HL-60 (cell line): ENCODE measurements at regions not wholly inside any gene's neighbourhood (a gene's known extent, or its start where the extent isn't known, plus 50 kb on each side); places are given as distances from the start of the nearest gene placed in this dataset.

ENCODE experiments used
- DNase-seq, 2 experiments: peaks; one replicate each; pipeline ENCODE4 v3.0.0-alpha.2; 2010 to 2020; ENCODE audit warnings: low read depth in 1 of 2, low spot score in 1 of 2
- H3K27ac ChIP-seq: fragments of 250-450 bp; sonication (Bioruptor Pico); replicated peaks from 2 replicates; pipeline ENCODE4 v1.5.1; 2020; ENCODE audit warnings: mild to moderate bottlenecking, moderate library complexity
- H3K27me3 ChIP-seq: fragments of 250-450 bp; sonication (Bioruptor Pico); 2 replicates; pipeline ENCODE4 v1.5.1; 2021; ENCODE audit warnings: mild to moderate bottlenecking, moderate library complexity; ENCODE audit not compliant: insufficient read depth, poor library complexity, severe bottlenecking
- H3K4me3 ChIP-seq: replicated peaks from 2 replicates; pipeline ENCODE4 v1.5.1; 2011; ENCODE audit warnings: mild to moderate bottlenecking, control low read depth, low read length; ENCODE audit not compliant: insufficient read depth
- CTCF ChIP-seq: IDR thresholded peaks from one replicate; pipeline ENCODE4 v1.5.1; 2011; ENCODE audit warnings: low read length, control low read depth, inconsistent platforms; ENCODE audit not compliant: insufficient read depth
- GABPA ChIP-seq: IDR thresholded peaks from 2 replicates; pipeline ENCODE4 v1.6.1; 2012; ENCODE audit warnings: low read depth
- POLR2AphosphoS5 ChIP-seq: IDR thresholded peaks from 2 replicates; pipeline ENCODE4 v1.6.1; 2012; ENCODE audit warnings: low read depth
- REST ChIP-seq: IDR thresholded peaks from 2 replicates; pipeline ENCODE4 v1.6.1; 2012; ENCODE audit warnings: low read depth; ENCODE audit not compliant: insufficient replicate concordance
- SPI1 ChIP-seq: IDR thresholded peaks from 2 replicates; pipeline ENCODE4 v1.6.1; 2012; ENCODE audit warnings: low read depth, mild to moderate bottlenecking, borderline replicate concordance

- H3K27ac ChIP-seq = no peak overlapping the region
- no peak overlapping the region for H3K4me3 ChIP-seq
- DNase-seq = no peak
- peaks cover under 1% of the 10 kb centered on the region for H3K27me3 ChIP-seq
- TF ChIP-seq SPI1 (no peak), POLR2AphosphoS5 (no peak), CTCF (no peak), REST (no peak), GABPA (no peak)
These were observed 115.1 kb upstream of the SFRP2 start for GRCh38 chr4:153904011-153904410.

GRCh38 chr4:153901220-153901619 lies 112.3 kb upstream of the SFRP2 start:
- no peak overlapping the region for H3K27ac ChIP-seq
- no peaks in the 10 kb centered on the region for H3K27me3 ChIP-seq
- TF ChIP-seq REST = no peak
- H3K4me3 ChIP-seq = no peak overlapping the region
- DNase-seq = no peak

GRCh38 chr4:153900426-153900825 lies 111.5 kb upstream of the SFRP2 start:
- no peaks in the 10 kb centered on the region for H3K27me3 ChIP-seq
- no peak overlapping the region for H3K4me3 ChIP-seq
- TF ChIP-seq CTCF (no peak), POLR2AphosphoS5 (no peak)
- DNase-seq = no peak
- H3K27ac ChIP-seq = no peak overlapping the region

- Histone ChIP-seq H3K4me3 (no peak overlapping the region), H3K27me3 (no peaks in the 10 kb centered on the region), H3K27ac (no peak overlapping the region)
- TF ChIP-seq CTCF (no peak), POLR2AphosphoS5 (no peak), REST (no peak), GABPA (no peak), SPI1 (no peak)
- DNase-seq = no peak
These were observed 101.9 kb upstream of the SFRP2 start for GRCh38 chr4:153890761-153891160.
